NCI-H2227 treated with DMSO at 0.1 percent for 48 hours (cell line): ENCODE measurements at regions not wholly inside any gene's neighbourhood (a gene's known extent, or its start where the extent isn't known, plus 50 kb on each side); places are given as distances from the start of the nearest gene placed in this dataset.
A peak's percentile ranks its signal among the peaks of the same experiment; 100 is the strongest.

Experiments used
- DNase-seq: peaks from one replicate; lab custom pipeline; 2025; lab: John Stamatoyannopoulos, UW

- no peak for DNase-seq
Measured at GRCh38 chr1:55402671-55403464, 187.7 kb upstream of the USP24 start.

- no peak for DNase-seq
Measured at GRCh38 chr1:55402142-55402541, 187.0 kb upstream of the USP24 start.

GRCh38 chr1:55400508-55400907 lies 185.3 kb upstream of the USP24 start:
- no peak for DNase-seq

GRCh38 chr1:55399346-55399745 lies 184.2 kb upstream of the USP24 start:
- DNase-seq = no peak

- DNase-seq = no peak
Measured at GRCh38 chr1:55396381-55396891, 181.3 kb upstream of the USP24 start.

GRCh38 chr1:55388960-55389359 lies 173.8 kb upstream of the USP24 start:
- DNase-seq = no peak

GRCh38 chr1:55387145-55387544 lies 172.0 kb upstream of the USP24 start:
- DNase-seq = no peak

GRCh38 chr1:55386456-55386855 lies 171.3 kb upstream of the USP24 start:
- no peak for DNase-seq

GRCh38 chr1:55385402-55386018 lies 170.3 kb upstream of the USP24 start:
- no peak for DNase-seq

- DNase-seq = peak; percentile 45
Measured at GRCh38 chr1:55384637-55385036, 169.5 kb upstream of the USP24 start.

GRCh38 chr1:55382806-55383305 lies 167.7 kb upstream of the USP24 start:
- peak; percentile 50 for DNase-seq

- no peak for DNase-seq
Measured at GRCh38 chr1:55381983-55382382, 166.8 kb upstream of the USP24 start.

GRCh38 chr1:55381491-55381890 lies 166.3 kb upstream of the USP24 start:
- DNase-seq = no peak

- no peak for DNase-seq
Measured at GRCh38 chr1:55380355-55380970, 165.3 kb upstream of the USP24 start.

- no peak for DNase-seq
Measured at GRCh38 chr1:55378582-55378981, 163.4 kb upstream of the USP24 start.

GRCh38 chr1:55376897-55377296 lies 161.7 kb upstream of the USP24 start:
- DNase-seq = no peak

GRCh38 chr1:55375617-55376258 lies 160.6 kb upstream of the USP24 start:
- DNase-seq = peak; percentile 6

GRCh38 chr1:55374801-55375616 lies 159.8 kb upstream of the USP24 start:
- DNase-seq = no peak

- DNase-seq = no peak
Measured at GRCh38 chr1:55374216-55374615, 159.1 kb upstream of the USP24 start.

- DNase-seq = no peak
Measured at GRCh38 chr1:55369474-55369873, 154.3 kb upstream of the USP24 start.

- DNase-seq = no peak
Measured at GRCh38 chr1:55368698-55369097, 153.5 kb upstream of the USP24 start.
